Activated CD8-positive, alpha-beta memory T cell treated with anti-CD3 and anti-CD28 coated beads, Interleukin-2, amount 10 ng/mL, durations not matched to agents 7 days and 5 days (primary cell): ENCODE measurements at regions not wholly inside any gene's neighbourhood (a gene's known extent, or its start where the extent isn't known, plus 50 kb on each side); places are given as distances from the start of the nearest gene placed in this dataset.
"Not testable (repeated sequence)": the region's sequence is repeated elsewhere in the genome, so short reads cannot be mapped to it uniquely, and the experiment has no call there.

Source experiments
- ATAC-seq: fragments of 150-1000 bp; cut with Tn5 transposase; one replicate; pipeline ENCODE4 v1.10.0; 2021; ENCODE audit warnings: moderate library complexity
- CTCF ChIA-PET: fragments of 350-600 bp; sonication (Branson Sonifier 250); formaldehyde crosslinking; loops from one replicate; lab custom pipeline; 2021; ENCODE audit warnings: antibody characterized with exemption; lab: Charles Lee
- DNase-seq: peaks from one replicate; pipeline ENCODE4 v3.0.0-alpha.2; 2020
- H3K27ac Mint-ChIP-seq: one replicate; pipeline ENCODE4 v1.8.0; 2021; ENCODE audit warnings: mild to moderate bottlenecking, mixed read lengths
- H3K27me3 Mint-ChIP-seq: one replicate; pipeline ENCODE4 v1.8.0; 2021; ENCODE audit warnings: mixed read lengths
- H3K36me3 Mint-ChIP-seq: one replicate; pipeline ENCODE4 v1.8.0; 2021; ENCODE audit warnings: mild to moderate bottlenecking, mixed read lengths
- H3K4me1 Mint-ChIP-seq: one replicate; pipeline ENCODE4 v1.8.0; 2021; ENCODE audit warnings: mixed read lengths
- H3K4me3 Mint-ChIP-seq: one replicate; pipeline ENCODE4 v1.8.0; 2021; ENCODE audit warnings: mild to moderate bottlenecking, moderate library complexity, mixed read lengths
- H3K9me3 Mint-ChIP-seq: one replicate; pipeline ENCODE4 v1.8.0; 2022; ENCODE audit warnings: low read depth, mixed read lengths

- Mint-ChIP-seq H3K27me3 (no peaks in the 10 kb centered on the region), H3K36me3 (no peaks in the 10 kb centered on the region), H3K4me3 (no peak overlapping the region), H3K9me3 (peaks cover 3% of the 10 kb centered on the region), H3K4me1 (no peaks in the 10 kb centered on the region), H3K27ac (no peak overlapping the region)
- no peak for DNase-seq
- no peak for ATAC-seq
- CTCF ChIA-PET: no interaction called here
Observed at GRCh38 chr1:177708406-177708805, 261.5 kb downstream of the SEC16B start.

DNA sequence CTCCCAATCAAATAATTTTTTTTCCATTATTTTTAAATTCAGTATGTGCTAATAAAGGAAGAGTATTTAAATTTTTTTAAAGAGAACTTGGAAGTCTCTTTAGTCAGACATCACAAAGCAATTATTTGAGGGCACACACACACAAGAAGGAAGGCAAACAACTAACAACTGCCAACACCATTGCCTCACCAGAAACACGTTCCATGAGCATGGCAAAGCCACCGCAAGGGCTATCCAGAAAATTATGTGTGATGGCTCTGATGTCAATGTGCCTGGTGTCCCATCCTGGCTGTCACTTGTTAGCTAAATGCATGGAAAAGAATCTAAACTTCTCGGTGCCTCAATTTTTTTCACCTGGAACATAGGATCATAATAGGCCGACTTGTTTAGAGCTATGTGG lies 262.9 kb downstream of the SEC16B start:
- CTCF ChIA-PET: no interaction called here
- no peak for DNase-seq
- no peak overlapping the region for H3K27ac Mint-ChIP-seq
- no peaks in the 10 kb centered on the region for H3K9me3 Mint-ChIP-seq
- no peaks in the 10 kb centered on the region for H3K36me3 Mint-ChIP-seq
- H3K4me1 Mint-ChIP-seq: no peaks in the 10 kb centered on the region
- ATAC-seq: no peak
- H3K27me3 Mint-ChIP-seq: no peaks in the 10 kb centered on the region
- H3K4me3 Mint-ChIP-seq: no peak overlapping the region

GRCh38 chr1:177705839-177706238 lies 264.0 kb downstream of the SEC16B start:
- no peaks in the 10 kb centered on the region for H3K36me3 Mint-ChIP-seq
- CTCF ChIA-PET: no interaction called here
- no peak for ATAC-seq
- no peak for DNase-seq
- H3K9me3 Mint-ChIP-seq: no peaks in the 10 kb centered on the region
- no peak overlapping the region for H3K4me3 Mint-ChIP-seq
- H3K4me1 Mint-ChIP-seq: no peaks in the 10 kb centered on the region
- H3K27me3 Mint-ChIP-seq: no peaks in the 10 kb centered on the region
- no peak overlapping the region for H3K27ac Mint-ChIP-seq

DNA sequence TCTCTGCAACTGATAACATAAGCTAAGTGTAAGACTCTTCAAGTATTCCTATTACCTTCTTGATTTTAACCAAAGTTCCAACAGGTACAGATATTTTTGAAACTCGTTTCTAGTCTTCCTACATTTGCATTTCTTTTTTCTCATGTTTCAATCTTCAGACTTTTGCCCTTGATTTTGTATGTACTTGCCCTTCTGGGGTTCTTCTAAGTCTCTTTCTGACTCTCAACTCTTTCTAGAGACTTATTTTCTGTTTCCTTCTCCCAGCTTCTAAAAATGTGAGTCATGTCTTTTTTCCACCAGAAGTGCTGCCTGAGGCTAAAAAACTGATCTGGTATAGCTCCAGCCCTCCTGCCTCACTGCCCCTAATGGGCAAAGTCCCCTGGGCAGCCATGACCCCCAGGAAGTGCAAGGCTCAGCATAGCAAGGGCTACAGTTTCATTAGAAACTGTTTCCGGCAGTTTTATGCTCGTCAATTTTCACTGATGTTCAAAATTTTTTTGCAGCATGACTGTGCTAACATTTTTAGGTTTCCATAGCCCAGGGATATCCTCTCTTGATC lies 265.9 kb downstream of the SEC16B start:
- CTCF ChIA-PET: no interaction called here
- H3K27ac Mint-ChIP-seq: no peak overlapping the region
- H3K9me3 Mint-ChIP-seq: no peaks in the 10 kb centered on the region
- DNase-seq: no peak
- no peak overlapping the region for H3K4me3 Mint-ChIP-seq
- H3K27me3 Mint-ChIP-seq: no peaks in the 10 kb centered on the region
- no peak for ATAC-seq
- no peaks in the 10 kb centered on the region for H3K4me1 Mint-ChIP-seq
- H3K36me3 Mint-ChIP-seq: no peaks in the 10 kb centered on the region

DNA sequence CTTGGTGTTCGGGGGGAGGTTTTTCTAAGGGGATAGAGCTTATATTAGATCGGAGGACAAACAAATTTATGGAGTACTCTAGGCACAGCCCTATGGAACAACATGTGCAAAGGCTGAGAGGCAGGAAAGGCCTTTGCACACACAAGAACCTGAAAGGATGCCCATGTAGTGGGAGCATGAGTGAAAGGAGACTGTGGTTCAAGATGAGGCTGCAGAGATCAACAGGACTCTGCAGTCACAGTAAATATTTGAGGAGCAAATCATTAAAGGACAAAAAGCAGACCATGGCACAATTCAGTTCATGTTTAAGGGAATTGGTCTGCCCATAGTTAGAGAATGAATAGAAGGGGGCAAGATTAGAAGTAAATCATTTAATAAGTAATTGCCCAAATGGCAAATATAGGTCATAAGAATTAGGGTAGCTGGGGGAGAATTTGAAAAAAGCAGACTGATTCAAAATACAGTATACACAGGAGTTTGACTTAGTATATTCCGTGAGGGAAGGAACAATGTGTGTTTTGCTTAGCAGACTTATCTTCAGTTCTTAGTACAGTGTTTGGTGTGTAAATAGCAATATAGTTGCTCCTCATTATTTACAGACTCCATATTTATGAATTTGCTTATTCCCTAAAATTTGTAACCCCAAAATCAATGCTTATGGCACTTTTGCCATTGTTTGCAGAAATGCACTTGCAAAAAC lies 268.1 kb downstream of the SEC16B start:
- H3K4me1 Mint-ChIP-seq: no peaks in the 10 kb centered on the region
- H3K27me3 Mint-ChIP-seq: no peaks in the 10 kb centered on the region
- no peak overlapping the region for H3K27ac Mint-ChIP-seq
- H3K4me3 Mint-ChIP-seq: no peak overlapping the region
- CTCF ChIA-PET: no interaction called here
- H3K36me3 Mint-ChIP-seq: no peaks in the 10 kb centered on the region
- ATAC-seq (no peak), DNase-seq (no peak)
- H3K9me3 Mint-ChIP-seq: no peaks in the 10 kb centered on the region

- Mint-ChIP-seq H3K9me3 (no peaks in the 10 kb centered on the region), H3K27me3 (no peaks in the 10 kb centered on the region), H3K27ac (no peak overlapping the region), H3K4me3 (no peak overlapping the region), H3K36me3 (no peaks in the 10 kb centered on the region), H3K4me1 (no peaks in the 10 kb centered on the region)
- no peak for ATAC-seq
- no peak for DNase-seq
- CTCF ChIA-PET: no interaction called here
Observed at GRCh38 chr1:177700856-177701255, 269.0 kb downstream of the SEC16B start.

GRCh38 chr1:177690996-177691395 lies 278.9 kb downstream of the SEC16B start:
- no peaks in the 10 kb centered on the region for H3K4me1 Mint-ChIP-seq
- no peaks in the 10 kb centered on the region for H3K27me3 Mint-ChIP-seq
- CTCF ChIA-PET: no interaction called here
- peaks cover 12% of the 10 kb centered on the region for H3K9me3 Mint-ChIP-seq
- DNase-seq: no peak
- H3K4me3 Mint-ChIP-seq: no peak overlapping the region
- H3K27ac Mint-ChIP-seq: no peak overlapping the region
- no peak for ATAC-seq
- H3K36me3 Mint-ChIP-seq: peaks cover 1% of the 10 kb centered on the region

DNA sequence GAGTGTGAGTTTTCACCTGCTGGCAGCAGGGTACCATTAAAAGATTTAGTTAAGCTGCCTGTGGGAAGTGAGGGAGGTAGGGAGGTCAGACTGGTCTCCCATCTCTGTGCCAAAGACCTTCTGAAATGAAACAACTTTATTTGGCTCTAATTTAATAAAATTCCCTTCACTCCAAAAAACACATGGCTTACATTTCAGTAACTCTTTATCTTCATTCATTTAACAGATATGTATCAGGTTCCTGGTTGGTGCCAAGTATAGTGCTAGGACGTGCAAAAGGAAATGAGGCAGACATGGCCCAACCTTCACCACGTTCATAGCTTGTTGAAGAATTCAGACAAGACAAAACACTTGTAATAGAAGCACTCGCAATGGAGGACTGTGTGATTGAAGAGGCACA lies 282.3 kb downstream of the SEC16B start:
- DNase-seq (no peak), ATAC-seq (no peak)
- no peaks in the 10 kb centered on the region for H3K4me1 Mint-ChIP-seq
- H3K27me3 Mint-ChIP-seq: no peaks in the 10 kb centered on the region
- H3K27ac Mint-ChIP-seq: no peak overlapping the region
- no peaks in the 10 kb centered on the region for H3K36me3 Mint-ChIP-seq
- H3K9me3 Mint-ChIP-seq: peaks cover 12% of the 10 kb centered on the region
- no peak overlapping the region for H3K4me3 Mint-ChIP-seq
- CTCF ChIA-PET: no interaction called here

GRCh38 chr1:177686933-177687332 lies 282.9 kb downstream of the SEC16B start:
- CTCF ChIA-PET: no interaction called here
- Mint-ChIP-seq H3K4me3 (no peak overlapping the region), H3K27ac (no peak overlapping the region), H3K9me3 (peaks cover 12% of the 10 kb centered on the region), H3K27me3 (no peaks in the 10 kb centered on the region), H3K36me3 (no peaks in the 10 kb centered on the region), H3K4me1 (no peaks in the 10 kb centered on the region)
- DNase-seq: no peak
- ATAC-seq: no peak

DNA sequence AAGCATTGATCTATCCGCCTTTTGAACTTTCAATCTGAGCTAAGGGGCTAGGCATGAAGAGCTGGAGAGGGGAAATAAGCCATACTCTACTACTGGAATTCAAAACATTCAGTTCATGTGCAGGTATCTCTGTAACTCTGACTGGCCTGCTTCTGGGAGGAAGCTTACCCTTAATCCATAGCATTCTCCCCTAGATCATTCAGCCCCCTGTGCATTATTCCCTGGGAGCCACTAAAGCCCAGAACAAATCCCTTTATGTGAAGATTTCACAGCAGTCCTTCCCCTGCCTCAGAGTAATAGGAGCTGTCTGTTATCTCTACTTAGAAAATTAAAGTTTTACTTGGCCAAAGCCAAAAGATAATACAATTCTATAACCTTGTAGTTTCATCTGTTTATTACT lies 300.7 kb downstream of the SEC16B start:
- ATAC-seq: no peak
- H3K27ac Mint-ChIP-seq: no peak overlapping the region
- CTCF ChIA-PET: no interaction called here

DNA sequence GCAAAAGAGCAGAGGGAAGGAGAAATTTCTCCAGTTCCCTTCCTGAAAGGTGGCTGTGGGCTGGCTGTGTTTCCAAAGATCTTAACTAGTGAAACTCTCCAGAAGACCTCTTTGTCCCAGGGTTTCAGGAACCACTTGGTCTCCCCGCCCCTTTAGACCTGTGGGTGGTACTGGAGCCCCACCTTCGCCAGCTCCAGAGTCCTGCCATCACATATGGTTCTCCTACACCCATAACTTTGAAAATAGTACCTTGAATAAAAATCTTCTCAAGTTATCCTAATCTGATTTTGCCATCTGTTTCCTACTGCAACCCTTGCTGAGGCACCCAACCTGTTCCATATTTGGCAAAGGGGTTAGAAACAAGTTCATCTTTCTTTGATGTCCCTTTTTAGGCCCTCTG lies 303.9 kb downstream of the SEC16B start:
- no peak overlapping the region for H3K27ac Mint-ChIP-seq
- no peak overlapping the region for H3K4me3 Mint-ChIP-seq
- H3K27me3 Mint-ChIP-seq: no peaks in the 10 kb centered on the region
- ATAC-seq (no peak), DNase-seq (no peak)
- no peaks in the 10 kb centered on the region for H3K36me3 Mint-ChIP-seq
- no peaks in the 10 kb centered on the region for H3K4me1 Mint-ChIP-seq
- CTCF ChIA-PET: no interaction called here
- no peaks in the 10 kb centered on the region for H3K9me3 Mint-ChIP-seq

More for the DNA sequence above, 300.7 kb downstream of the SEC16B start:
- no peak for DNase-seq
- H3K4me3 Mint-ChIP-seq: no peak overlapping the region
- no peaks in the 10 kb centered on the region for H3K27me3 Mint-ChIP-seq
- no peaks in the 10 kb centered on the region for H3K9me3 Mint-ChIP-seq
- no peaks in the 10 kb centered on the region for H3K4me1 Mint-ChIP-seq
- H3K36me3 Mint-ChIP-seq: no peaks in the 10 kb centered on the region

DNA sequence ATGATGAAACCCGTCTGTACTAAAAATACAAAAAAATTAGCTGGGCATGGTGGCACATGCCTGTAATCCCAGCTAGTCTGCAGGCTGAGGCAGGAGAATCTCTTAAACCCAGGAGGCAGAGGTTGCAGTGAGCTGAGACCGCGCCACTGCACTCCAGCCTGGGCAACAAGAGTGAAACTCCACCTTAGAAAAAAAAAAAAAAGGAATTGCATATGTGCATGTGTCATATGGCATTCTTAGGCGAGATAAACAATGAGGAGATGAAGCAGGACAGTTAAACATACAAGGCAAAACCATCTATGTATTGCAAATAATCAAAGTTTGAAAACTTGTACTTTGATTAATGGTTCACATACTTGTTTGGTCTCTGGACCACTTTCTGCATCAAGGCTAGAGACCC lies 305.1 kb downstream of the SEC16B start:
- H3K4me1 Mint-ChIP-seq, H3K4me3 Mint-ChIP-seq, H3K27ac Mint-ChIP-seq, CTCF ChIA-PET, H3K36me3 Mint-ChIP-seq, H3K27me3 Mint-ChIP-seq, H3K9me3 Mint-ChIP-seq, DNase-seq, ATAC-seq: not testable (repeated sequence)

DNA sequence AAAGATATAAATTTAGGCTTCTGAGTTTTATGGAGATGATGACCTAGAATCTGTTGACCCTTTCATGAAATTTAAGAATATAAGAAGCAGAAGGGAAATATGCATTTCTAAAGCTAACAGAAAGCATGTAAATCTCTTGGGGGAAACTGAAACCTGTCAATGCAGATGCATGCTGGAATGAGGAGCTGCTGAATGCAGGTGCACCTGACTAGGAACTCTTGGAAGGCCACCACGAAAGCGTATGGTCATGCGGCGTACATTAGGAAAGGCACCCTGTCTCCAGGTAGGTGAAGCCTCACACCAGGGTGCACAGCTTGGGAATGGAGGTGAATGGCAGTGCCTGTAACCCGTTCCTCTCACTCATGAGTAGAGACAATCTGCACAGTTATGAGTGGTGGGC lies 309.7 kb downstream of the SEC16B start:
- no peak overlapping the region for H3K4me3 Mint-ChIP-seq
- no peak for ATAC-seq
- CTCF ChIA-PET: no interaction called here

GRCh38 chr1:177659281-177659680 lies 310.6 kb downstream of the SEC16B start:
- no peak for ATAC-seq
- H3K4me3 Mint-ChIP-seq: no peak overlapping the region
- CTCF ChIA-PET: no interaction called here
- no peaks in the 10 kb centered on the region for H3K4me1 Mint-ChIP-seq
- no peaks in the 10 kb centered on the region for H3K36me3 Mint-ChIP-seq
- H3K9me3 Mint-ChIP-seq: peaks cover 3% of the 10 kb centered on the region
- no peak overlapping the region for H3K27ac Mint-ChIP-seq
- H3K27me3 Mint-ChIP-seq: no peaks in the 10 kb centered on the region
- DNase-seq: no peak

More for the DNA sequence above, 309.7 kb downstream of the SEC16B start:
- H3K27me3 Mint-ChIP-seq: no peaks in the 10 kb centered on the region
- no peaks in the 10 kb centered on the region for H3K4me1 Mint-ChIP-seq
- H3K9me3 Mint-ChIP-seq: peaks cover 3% of the 10 kb centered on the region
- DNase-seq: no peak
- no peaks in the 10 kb centered on the region for H3K36me3 Mint-ChIP-seq
- no peak overlapping the region for H3K27ac Mint-ChIP-seq
